GM23338 (cell line): ENCODE measurements at regions not wholly inside any gene's neighbourhood (a gene's known extent, or its start where the extent isn't known, plus 50 kb on each side); places are given as distances from the start of the nearest gene placed in this dataset.

ENCODE experiments used
- ATAC-seq: fragments of 200-7000 bp; cut with Tn5 transposase; 3 replicates; pipeline ENCODE4 v1.9.1; 2020
- DNase-seq: peaks from one replicate; pipeline ENCODE4 v3.0.0-alpha.2; 2015; ENCODE audit warnings: low spot score
- H2AFZ ChIP-seq: fragments of 200-600 bp; sonication (generic); 2 replicates; pipeline ENCODE4 v1.8.0; 2016; ENCODE audit warnings: antibody characterized with exemption, mild to moderate bottlenecking, moderate library complexity
- H3F3A ChIP-seq: fragments of 200-600 bp; sonication (generic); replicated peaks from 2 replicates; pipeline ENCODE4 v1.8.0; 2017; ENCODE audit warnings: antibody characterized with exemption, mixed run types, low read depth
- H3K27ac ChIP-seq: fragments of 200-600 bp; sonication (generic); 2 replicates; pipeline ENCODE4 v1.6.1; 2016; ENCODE audit warnings: low read depth
- H3K27me3 ChIP-seq: fragments of 200-600 bp; sonication (generic); 2 replicates; pipeline ENCODE4 v1.8.0; 2016; ENCODE audit warnings: mild to moderate bottlenecking, mixed run types, moderate library complexity; ENCODE audit not compliant: insufficient read depth
- H3K36me3 ChIP-seq: fragments of 200-600 bp; sonication (generic); 2 replicates; pipeline ENCODE4 v1.8.0; 2016; ENCODE audit warnings: mild to moderate bottlenecking; ENCODE audit not compliant: insufficient read depth
- H3K4me1 ChIP-seq: fragments of 200-600 bp; sonication (generic); 2 replicates; pipeline ENCODE4 v1.8.0; 2016; ENCODE audit warnings: mild to moderate bottlenecking, moderate library complexity; ENCODE audit not compliant: insufficient read depth
- H3K4me2 ChIP-seq: fragments of 200-600 bp; sonication (generic); 2 replicates; pipeline ENCODE4 v1.7.1; 2017; ENCODE audit warnings: mixed run types
- H3K4me3 ChIP-seq: fragments of 200-600 bp; sonication (generic); 2 replicates; pipeline ENCODE4 v1.6.1; 2016; ENCODE audit warnings: mixed run types
- H3K79me2 ChIP-seq: fragments of 200-600 bp; sonication (generic); replicated peaks from 2 replicates; pipeline ENCODE4 v1.8.0; 2017; ENCODE audit warnings: mild to moderate bottlenecking; ENCODE audit not compliant: insufficient read depth
- H3K9me2 ChIP-seq: fragments of 200-600 bp; sonication (generic); 2 replicates; pipeline ENCODE4 v1.8.0; 2017; ENCODE audit not compliant: insufficient read depth
- H4K20me1 ChIP-seq: fragments of 200-600 bp; sonication (generic); replicated peaks from 2 replicates; pipeline ENCODE4 v1.8.0; 2017; ENCODE audit warnings: mild to moderate bottlenecking; ENCODE audit not compliant: insufficient read depth
- H3K27ac Mint-ChIP-seq: 2 replicates; pipeline ENCODE4 v1.8.0; 2020; ENCODE audit warnings: inconsistent platforms, mild to moderate bottlenecking, moderate library complexity, mixed read lengths
- H3K27me3 Mint-ChIP-seq: 3 replicates; pipeline ENCODE4 v1.8.0; 2022; ENCODE audit warnings: low read depth, mild to moderate bottlenecking, moderate library complexity, mixed read lengths, inconsistent platforms; ENCODE audit not compliant: insufficient read depth, poor library complexity
- H3K36me3 Mint-ChIP-seq: 3 replicates; pipeline ENCODE4 v1.8.0; 2021; ENCODE audit warnings: low read depth, mild to moderate bottlenecking, inconsistent platforms, moderate library complexity, mixed read lengths
- H3K4me1 Mint-ChIP-seq: 3 replicates; pipeline ENCODE4 v1.8.0; 2020; ENCODE audit warnings: mild to moderate bottlenecking, inconsistent platforms, mixed read lengths
- H3K4me3 Mint-ChIP-seq: 3 replicates; pipeline ENCODE4 v1.8.0; 2021; ENCODE audit warnings: moderate library complexity, mild to moderate bottlenecking, inconsistent platforms, mixed read lengths
- H3K9me3 Mint-ChIP-seq: 3 replicates; pipeline ENCODE4 v1.8.0; 2020; ENCODE audit warnings: moderate library complexity, mild to moderate bottlenecking, inconsistent platforms, mixed read lengths
- EZH2 ChIP-seq: fragments of 200-600 bp; sonication (generic); IDR thresholded peaks from one replicate; pipeline ENCODE4 v1.8.0; 2017; ENCODE audit warnings: antibody characterized with exemption, mild to moderate bottlenecking, low read depth; ENCODE audit not compliant: unreplicated experiment
- EZH2phosphoT487 ChIP-seq: fragments of 200-600 bp; sonication (generic); IDR thresholded peaks from one replicate; pipeline ENCODE4 v1.8.1; 2018; ENCODE audit warnings: antibody characterized with exemption; ENCODE audit not compliant: unreplicated experiment
- JUNB ChIP-seq: IDR thresholded peaks from one replicate; pipeline ENCODE4 v1.6.1; 2016; ENCODE audit warnings: antibody characterized with exemption; ENCODE audit not compliant: unreplicated experiment
- NANOG ChIP-seq: IDR thresholded peaks from 2 replicates; pipeline ENCODE4 v1.6.1; 2016; ENCODE audit warnings: antibody characterized with exemption, borderline replicate concordance
- POLR2AphosphoS5 ChIP-seq: IDR thresholded peaks from 2 replicates; pipeline ENCODE4 v1.6.1; 2016; ENCODE audit warnings: antibody characterized with exemption, low read depth
- STAT1 ChIP-seq: IDR thresholded peaks from one replicate; pipeline ENCODE4 v1.6.1; 2016; ENCODE audit warnings: antibody characterized with exemption; ENCODE audit not compliant: unreplicated experiment
- ZNF114 ChIP-seq: fragments of 250-450 bp; sonication (Bioruptor Pico); IDR thresholded peaks from 2 replicates; pipeline ENCODE4 v1.5.0; 2020; ENCODE audit warnings: mild to moderate bottlenecking, moderate library complexity
- TF ChIP-seq, protein P1 (sequence below): IDR thresholded peaks from one replicate; pipeline ENCODE4 v1.6.1; 2018; ENCODE audit warnings: antibody characterized with exemption; ENCODE audit not compliant: unreplicated experiment
- TF ChIP-seq, protein P2 (sequence below): fragments of 250-450 bp; sonication (Bioruptor Pico); IDR thresholded peaks from 2 replicates; pipeline ENCODE4 v1.5.0; 2020; ENCODE audit warnings: mild to moderate bottlenecking, moderate library complexity
- TF ChIP-seq, protein P3 (sequence below), 2 experiments: fragments of 200-600 bp in 1 of 2; sonication (generic) in 1 of 2; conservative IDR thresholded peaks; 2 replicates each; pipeline versions ENCODE4 v1.5.1 to v1.6.1; 2016 to 2017; ENCODE audit warnings: antibody characterized with exemption in 2 of 2, low read depth in 2 of 2, mild to moderate bottlenecking in 2 of 2, moderate library complexity in 1 of 2

DNA sequence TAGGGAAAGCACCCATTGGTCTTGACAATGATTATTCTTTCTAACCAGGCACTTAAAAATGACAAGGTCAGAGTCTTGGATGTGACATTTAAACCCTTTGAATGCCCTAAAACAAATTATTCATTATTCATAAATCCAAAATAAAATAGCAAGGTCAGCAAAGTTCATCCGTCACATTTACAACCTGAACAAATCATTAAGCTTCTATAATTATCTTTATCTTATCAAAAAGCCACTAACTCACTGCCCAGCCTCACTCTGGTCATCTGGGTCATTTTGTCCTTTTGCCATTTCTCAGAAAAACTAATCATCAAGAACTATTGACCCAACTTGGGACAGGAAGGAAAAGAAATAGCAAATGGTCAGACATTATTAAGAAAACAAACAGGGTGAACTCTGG lies 507.3 kb upstream of the CDH8 start (continued):
- TF ChIP-seq, protein P1, sequence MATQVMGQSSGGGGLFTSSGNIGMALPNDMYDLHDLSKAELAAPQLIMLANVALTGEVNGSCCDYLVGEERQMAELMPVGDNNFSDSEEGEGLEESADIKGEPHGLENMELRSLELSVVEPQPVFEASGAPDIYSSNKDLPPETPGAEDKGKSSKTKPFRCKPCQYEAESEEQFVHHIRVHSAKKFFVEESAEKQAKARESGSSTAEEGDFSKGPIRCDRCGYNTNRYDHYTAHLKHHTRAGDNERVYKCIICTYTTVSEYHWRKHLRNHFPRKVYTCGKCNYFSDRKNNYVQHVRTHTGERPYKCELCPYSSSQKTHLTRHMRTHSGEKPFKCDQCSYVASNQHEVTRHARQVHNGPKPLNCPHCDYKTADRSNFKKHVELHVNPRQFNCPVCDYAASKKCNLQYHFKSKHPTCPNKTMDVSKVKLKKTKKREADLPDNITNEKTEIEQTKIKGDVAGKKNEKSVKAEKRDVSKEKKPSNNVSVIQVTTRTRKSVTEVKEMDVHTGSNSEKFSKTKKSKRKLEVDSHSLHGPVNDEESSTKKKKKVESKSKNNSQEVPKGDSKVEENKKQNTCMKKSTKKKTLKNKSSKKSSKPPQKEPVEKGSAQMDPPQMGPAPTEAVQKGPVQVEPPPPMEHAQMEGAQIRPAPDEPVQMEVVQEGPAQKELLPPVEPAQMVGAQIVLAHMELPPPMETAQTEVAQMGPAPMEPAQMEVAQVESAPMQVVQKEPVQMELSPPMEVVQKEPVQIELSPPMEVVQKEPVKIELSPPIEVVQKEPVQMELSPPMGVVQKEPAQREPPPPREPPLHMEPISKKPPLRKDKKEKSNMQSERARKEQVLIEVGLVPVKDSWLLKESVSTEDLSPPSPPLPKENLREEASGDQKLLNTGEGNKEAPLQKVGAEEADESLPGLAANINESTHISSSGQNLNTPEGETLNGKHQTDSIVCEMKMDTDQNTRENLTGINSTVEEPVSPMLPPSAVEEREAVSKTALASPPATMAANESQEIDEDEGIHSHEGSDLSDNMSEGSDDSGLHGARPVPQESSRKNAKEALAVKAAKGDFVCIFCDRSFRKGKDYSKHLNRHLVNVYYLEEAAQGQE: no peak
- TF ChIP-seq EZH2 (no peak), POLR2AphosphoS5 (no peak), JUNB (no peak), NANOG (no peak)

DNA sequence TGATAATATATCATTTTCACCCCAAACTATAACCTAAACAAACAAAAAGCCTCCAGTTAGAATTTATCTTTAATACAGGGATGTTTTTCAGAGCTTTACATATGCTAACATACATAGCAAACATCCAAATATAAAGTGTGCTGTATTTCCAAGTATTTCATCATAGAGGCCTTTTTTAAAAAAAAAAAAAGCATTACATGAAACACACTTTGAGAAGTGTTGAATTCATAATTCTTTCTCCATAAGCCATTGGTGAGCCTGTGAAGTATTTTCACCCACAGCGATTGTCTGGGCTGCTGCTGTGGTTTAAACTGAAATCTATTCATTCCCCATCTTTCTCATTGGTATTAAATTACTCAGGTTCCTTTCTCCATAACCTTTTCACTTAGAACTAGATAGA lies 503.4 kb upstream of the CDH8 start:
- DNase-seq (no peak), ATAC-seq (no peak)
- H3K36me3 ChIP-seq: no peaks in the 10 kb centered on the region
- H3K4me1 ChIP-seq: no peaks in the 10 kb centered on the region
- H4K20me1 ChIP-seq: no peaks in the 10 kb centered on the region
- no peaks in the 10 kb centered on the region; the same call in 2 of the 3 replicates for H3K9me3 Mint-ChIP-seq
- H3K36me3 Mint-ChIP-seq: no peaks in the 10 kb centered on the region
- no peaks in the 10 kb centered on the region for H3F3A ChIP-seq
- H3K4me3 Mint-ChIP-seq: no peak overlapping the region
- H3K4me1 Mint-ChIP-seq: no peaks in the 10 kb centered on the region
- H3K27ac ChIP-seq: no peak overlapping the region
- no peaks in the 10 kb centered on the region for H3K79me2 ChIP-seq
- no peak overlapping the region for H3K27ac Mint-ChIP-seq
- no peaks in the 10 kb centered on the region for H3K9me2 ChIP-seq
- H3K4me3 ChIP-seq: no peak overlapping the region
- no peak overlapping the region for H3K4me2 ChIP-seq
- no peaks in the 10 kb centered on the region for H3K27me3 ChIP-seq
- no peaks in the 10 kb centered on the region for H3K27me3 Mint-ChIP-seq
- H2AFZ ChIP-seq: no peak overlapping the region
- TF ChIP-seq, protein P1: no peak
- TF ChIP-seq EZH2phosphoT487 (no peak), JUNB (no peak), POLR2AphosphoS5 (no peak), ZNF114 (CRISPR knock-in tag) (no peak), STAT1 (no peak)
- TF ChIP-seq, protein P2, sequence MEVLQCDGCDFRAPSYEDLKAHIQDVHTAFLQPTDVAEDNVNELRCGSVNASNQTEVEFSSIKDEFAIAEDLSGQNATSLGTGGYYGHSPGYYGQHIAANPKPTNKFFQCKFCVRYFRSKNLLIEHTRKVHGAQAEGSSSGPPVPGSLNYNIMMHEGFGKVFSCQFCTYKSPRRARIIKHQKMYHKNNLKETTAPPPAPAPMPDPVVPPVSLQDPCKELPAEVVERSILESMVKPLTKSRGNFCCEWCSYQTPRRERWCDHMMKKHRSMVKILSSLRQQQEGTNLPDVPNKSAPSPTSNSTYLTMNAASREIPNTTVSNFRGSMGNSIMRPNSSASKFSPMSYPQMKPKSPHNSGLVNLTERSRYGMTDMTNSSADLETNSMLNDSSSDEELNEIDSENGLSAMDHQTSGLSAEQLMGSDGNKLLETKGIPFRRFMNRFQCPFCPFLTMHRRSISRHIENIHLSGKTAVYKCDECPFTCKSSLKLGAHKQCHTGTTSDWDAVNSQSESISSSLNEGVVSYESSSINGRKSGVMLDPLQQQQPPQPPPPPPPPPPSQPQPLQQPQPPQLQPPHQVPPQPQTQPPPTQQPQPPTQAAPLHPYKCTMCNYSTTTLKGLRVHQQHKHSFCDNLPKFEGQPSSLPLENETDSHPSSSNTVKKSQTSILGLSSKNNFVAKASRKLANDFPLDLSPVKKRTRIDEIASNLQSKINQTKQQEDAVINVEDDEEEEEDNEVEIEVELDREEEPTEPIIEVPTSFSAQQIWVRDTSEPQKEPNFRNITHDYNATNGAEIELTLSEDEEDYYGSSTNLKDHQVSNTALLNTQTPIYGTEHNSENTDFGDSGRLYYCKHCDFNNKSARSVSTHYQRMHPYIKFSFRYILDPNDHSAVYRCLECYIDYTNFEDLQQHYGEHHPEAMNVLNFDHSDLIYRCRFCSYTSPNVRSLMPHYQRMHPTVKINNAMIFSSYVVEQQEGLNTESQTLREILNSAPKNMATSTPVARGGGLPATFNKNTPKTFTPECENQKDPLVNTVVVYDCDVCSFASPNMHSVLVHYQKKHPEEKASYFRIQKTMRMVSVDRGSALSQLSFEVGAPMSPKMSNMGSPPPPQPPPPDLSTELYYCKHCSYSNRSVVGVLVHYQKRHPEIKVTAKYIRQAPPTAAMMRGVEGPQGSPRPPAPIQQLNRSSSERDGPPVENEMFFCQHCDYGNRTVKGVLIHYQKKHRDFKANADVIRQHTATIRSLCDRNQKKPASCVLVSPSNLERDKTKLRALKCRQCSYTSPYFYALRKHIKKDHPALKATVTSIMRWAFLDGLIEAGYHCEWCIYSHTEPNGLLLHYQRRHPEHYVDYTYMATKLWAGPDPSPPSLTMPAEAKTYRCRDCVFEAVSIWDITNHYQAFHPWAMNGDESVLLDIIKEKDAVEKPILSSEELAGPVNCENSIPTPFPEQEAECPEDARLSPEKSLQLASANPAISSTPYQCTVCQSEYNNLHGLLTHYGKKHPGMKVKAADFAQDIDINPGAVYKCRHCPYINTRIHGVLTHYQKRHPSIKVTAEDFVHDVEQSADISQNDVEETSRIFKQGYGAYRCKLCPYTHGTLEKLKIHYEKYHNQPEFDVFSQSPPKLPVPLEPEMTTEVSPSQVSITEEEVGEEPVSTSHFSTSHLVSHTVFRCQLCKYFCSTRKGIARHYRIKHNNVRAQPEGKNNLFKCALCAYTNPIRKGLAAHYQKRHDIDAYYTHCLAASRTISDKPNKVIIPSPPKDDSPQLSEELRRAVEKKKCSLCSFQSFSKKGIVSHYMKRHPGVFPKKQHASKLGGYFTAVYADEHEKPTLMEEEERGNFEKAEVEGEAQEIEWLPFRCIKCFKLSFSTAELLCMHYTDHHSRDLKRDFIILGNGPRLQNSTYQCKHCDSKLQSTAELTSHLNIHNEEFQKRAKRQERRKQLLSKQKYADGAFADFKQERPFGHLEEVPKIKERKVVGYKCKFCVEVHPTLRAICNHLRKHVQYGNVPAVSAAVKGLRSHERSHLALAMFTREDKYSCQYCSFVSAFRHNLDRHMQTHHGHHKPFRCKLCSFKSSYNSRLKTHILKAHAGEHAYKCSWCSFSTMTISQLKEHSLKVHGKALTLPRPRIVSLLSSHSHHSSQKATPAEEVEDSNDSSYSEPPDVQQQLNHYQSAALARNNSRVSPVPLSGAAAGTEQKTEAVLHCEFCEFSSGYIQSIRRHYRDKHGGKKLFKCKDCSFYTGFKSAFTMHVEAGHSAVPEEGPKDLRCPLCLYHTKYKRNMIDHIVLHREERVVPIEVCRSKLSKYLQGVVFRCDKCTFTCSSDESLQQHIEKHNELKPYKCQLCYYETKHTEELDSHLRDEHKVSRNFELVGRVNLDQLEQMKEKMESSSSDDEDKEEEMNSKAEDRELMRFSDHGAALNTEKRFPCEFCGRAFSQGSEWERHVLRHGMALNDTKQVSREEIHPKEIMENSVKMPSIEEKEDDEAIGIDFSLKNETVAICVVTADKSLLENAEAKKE (CRISPR knock-in tag): no peak
- TF ChIP-seq, protein P3, sequence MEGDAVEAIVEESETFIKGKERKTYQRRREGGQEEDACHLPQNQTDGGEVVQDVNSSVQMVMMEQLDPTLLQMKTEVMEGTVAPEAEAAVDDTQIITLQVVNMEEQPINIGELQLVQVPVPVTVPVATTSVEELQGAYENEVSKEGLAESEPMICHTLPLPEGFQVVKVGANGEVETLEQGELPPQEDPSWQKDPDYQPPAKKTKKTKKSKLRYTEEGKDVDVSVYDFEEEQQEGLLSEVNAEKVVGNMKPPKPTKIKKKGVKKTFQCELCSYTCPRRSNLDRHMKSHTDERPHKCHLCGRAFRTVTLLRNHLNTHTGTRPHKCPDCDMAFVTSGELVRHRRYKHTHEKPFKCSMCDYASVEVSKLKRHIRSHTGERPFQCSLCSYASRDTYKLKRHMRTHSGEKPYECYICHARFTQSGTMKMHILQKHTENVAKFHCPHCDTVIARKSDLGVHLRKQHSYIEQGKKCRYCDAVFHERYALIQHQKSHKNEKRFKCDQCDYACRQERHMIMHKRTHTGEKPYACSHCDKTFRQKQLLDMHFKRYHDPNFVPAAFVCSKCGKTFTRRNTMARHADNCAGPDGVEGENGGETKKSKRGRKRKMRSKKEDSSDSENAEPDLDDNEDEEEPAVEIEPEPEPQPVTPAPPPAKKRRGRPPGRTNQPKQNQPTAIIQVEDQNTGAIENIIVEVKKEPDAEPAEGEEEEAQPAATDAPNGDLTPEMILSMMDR (conservative IDR thresholded peaks at IDR 0.05; ENCODE audit: low read depth in 2 of 2): no peak
